Stomach (tissue), 4 donors: ENCODE measurements at regions not wholly inside any gene's neighbourhood (a gene's known extent, or its start where the extent isn't known, plus 50 kb on each side); places are given as distances from the start of the nearest gene placed in this dataset.

Experiments used
- CTCF ChIP-seq, 7 experiments: fragments of 450-650 bp in 4 of 7; fragments of 200-600 bp in 3 of 7; sonication (generic) in 3 of 7; IDR thresholded peaks; one replicate each; pipeline ENCODE4 v1.5.1; 2016 to 2019; ENCODE audit warnings: antibody characterized with exemption in 7 of 7, control low read depth in 2 of 7, mild to moderate bottlenecking in 1 of 7
- POLR2A ChIP-seq, 4 donors: fragments of 450-650 bp; IDR thresholded peaks; one replicate each; pipeline ENCODE4 v1.6.1; 2016; ENCODE audit warnings: antibody characterized with exemption in 4 of 4, control low read depth in 2 of 4, mild to moderate bottlenecking in 1 of 4, moderate library complexity in 1 of 4

- TF ChIP-seq POLR2A (IDR thresholded peaks at IDR 0.05) (no peak), CTCF (IDR thresholded peaks at IDR 0.05) (no peak)
Observed at GRCh38 chr3:158896729-158897128, 94.9 kb downstream of the MFSD1 start.
